ENCODE measurements at regions not wholly inside any gene's neighbourhood (a gene's known extent, or its start where the extent isn't known, plus 50 kb on each side); places are given as distances from the start of the nearest gene placed in this dataset.
A peak's percentile ranks its signal among the peaks of the same experiment; 100 is the strongest.

- WGBS (ENCODE audit: insufficient coverage) = 11% methylated on average over 2 of the region's 3 CpGs
- no peaks in the 10 kb centered on the region for H3K36me3 Mint-ChIP-seq
- no peak overlapping the region for H3K27ac Mint-ChIP-seq
- H3K4me1 Mint-ChIP-seq = peaks cover 0 to 15% of the 10 kb centered on the region in 2 donors
- H3K4me1 ChIP-seq (ENCODE audit: control insufficient read depth, insufficient read depth, low read length) = no peaks in the 10 kb centered on the region
- no peak for DNase-seq
- intact Hi-C loops (cut with micrococcal nuclease) = no loop called here
- H3K27me3 Mint-ChIP-seq (ENCODE audit: low read depth in 2 of 2) = no peaks in the 10 kb centered on the region
- H3K4me3 Mint-ChIP-seq = no peak overlapping the region
- H3K36me3 ChIP-seq (ENCODE audit: control insufficient read depth, insufficient read depth, low read length) = no peaks in the 10 kb centered on the region
- H3K4me3 ChIP-seq (ENCODE audit: low read length) = no peak overlapping the region
- peaks cover 0 to 2% of the 10 kb centered on the region in 2 donors for H3K9me3 Mint-ChIP-seq
- no peaks in the 10 kb centered on the region for H3K27me3 ChIP-seq (ENCODE audit: control insufficient read depth, insufficient read depth, low read length)
- H3K9me3 ChIP-seq (ENCODE audit: control insufficient read depth, insufficient read depth, low read length) = no peaks in the 10 kb centered on the region
- no peak for TF ChIP-seq CTCF (IDR thresholded peaks at IDR 0.05)
- no peak for ATAC-seq
- H3K27ac ChIP-seq (ENCODE audit: low read length) = no peak overlapping the region
Observed at GRCh38 chr10:44723082-44723481, 188.1 kb upstream of the TMEM72 start.

GRCh38 chr10:44723619-44724325 is 187.4 kb upstream of the TMEM72 start:
- Histone ChIP-seq H3K27ac (ENCODE audit: low read length) (no peak overlapping the region), H3K9me3 (ENCODE audit: control insufficient read depth, insufficient read depth, low read length) (no peaks in the 10 kb centered on the region), H3K4me1 (ENCODE audit: control insufficient read depth, insufficient read depth, low read length) (no peaks in the 10 kb centered on the region), H3K36me3 (ENCODE audit: control insufficient read depth, insufficient read depth, low read length) (no peaks in the 10 kb centered on the region), H3K4me3 (ENCODE audit: low read length) (no peak overlapping the region), H3K27me3 (ENCODE audit: control insufficient read depth, insufficient read depth, low read length) (no peaks in the 10 kb centered on the region)
- TF ChIP-seq CTCF (IDR thresholded peaks at IDR 0.05) = no peak
- DNase-seq = no peak
- Mint-ChIP-seq H3K9me3 (no peaks in the 10 kb centered on the region), H3K4me3 (no peak overlapping the region), H3K4me1 (peaks cover 0 to 15% of the 10 kb centered on the region in 2 donors), H3K27ac (no peak overlapping the region), H3K27me3 (ENCODE audit: low read depth in 2 of 2) (no peaks in the 10 kb centered on the region), H3K36me3 (no peaks in the 10 kb centered on the region)
- intact Hi-C loops (cut with micrococcal nuclease) = no loop called here
- no peak for ATAC-seq
- 77% methylated on average over 6 of the region's 7 CpGs for WGBS (ENCODE audit: insufficient coverage)

- 78% methylated on average over 4 of the region's 6 CpGs for WGBS (ENCODE audit: insufficient coverage)
- Mint-ChIP-seq H3K4me1 (peaks cover 0 to 15% of the 10 kb centered on the region in 2 donors), H3K9me3 (no peaks in the 10 kb centered on the region), H3K36me3 (no peaks in the 10 kb centered on the region), H3K4me3 (peak overlapping the region; percentile 28), H3K27me3 (ENCODE audit: low read depth in 2 of 2) (no peaks in the 10 kb centered on the region), H3K27ac (no peak overlapping the region)
- H3K9me3 ChIP-seq (ENCODE audit: control insufficient read depth, insufficient read depth, low read length) = no peaks in the 10 kb centered on the region
- intact Hi-C loops (cut with micrococcal nuclease) = no loop called here
- no peaks in the 10 kb centered on the region for H3K36me3 ChIP-seq (ENCODE audit: control insufficient read depth, insufficient read depth, low read length)
- peak in 1 of 3 donors; percentile 76 for ATAC-seq
- no peak overlapping the region for H3K27ac ChIP-seq (ENCODE audit: low read length)
- no peak for TF ChIP-seq CTCF (IDR thresholded peaks at IDR 0.05)
- H3K4me1 ChIP-seq (ENCODE audit: control insufficient read depth, insufficient read depth, low read length) = no peaks in the 10 kb centered on the region
- no peak overlapping the region for H3K4me3 ChIP-seq (ENCODE audit: low read length)
- no peak for DNase-seq
- H3K27me3 ChIP-seq (ENCODE audit: control insufficient read depth, insufficient read depth, low read length) = no peaks in the 10 kb centered on the region
Observed at GRCh38 chr10:44724415-44725174, 186.5 kb upstream of the TMEM72 start.

Measured in natural killer cell (primary cell).